ENCODE measurements at regions not wholly inside any gene's neighbourhood (a gene's known extent, or its start where the extent isn't known, plus 50 kb on each side); places are given as distances from the start of the nearest gene placed in this dataset.

- DNase-seq: no peak
- ATAC-seq: no peak
- no peak overlapping the region for H3K4me3 ChIP-seq
- no peaks in the 10 kb centered on the region for H3K4me1 ChIP-seq
- no peaks in the 10 kb centered on the region for H3K9me3 ChIP-seq
- TF ChIP-seq CTCF (IDR thresholded peaks at IDR 0.05): no peak
- no peak overlapping the region for H3K27ac ChIP-seq
- intact Hi-C loops (cut with DNase I): no loop called here
- no peaks in the 10 kb centered on the region for H3K36me3 ChIP-seq
- no peaks in the 10 kb centered on the region for H3K27me3 ChIP-seq
Measured at GRCh38 chr5:86008293-86008692, 609.4 kb upstream of the COX7C start.

GRCh38 chr5:86008704-86009103 lies 609.0 kb upstream of the COX7C start:
- no peaks in the 10 kb centered on the region for H3K36me3 ChIP-seq
- DNase-seq: no peak
- H3K4me3 ChIP-seq: no peak overlapping the region
- no peaks in the 10 kb centered on the region for H3K4me1 ChIP-seq
- no peak for ATAC-seq
- no peak for TF ChIP-seq CTCF (IDR thresholded peaks at IDR 0.05)
- no peaks in the 10 kb centered on the region for H3K27me3 ChIP-seq
- intact Hi-C loops (cut with DNase I): no loop called here
- no peaks in the 10 kb centered on the region for H3K9me3 ChIP-seq
- no peak overlapping the region for H3K27ac ChIP-seq

- intact Hi-C loops (cut with DNase I): no loop called here
Measured at GRCh38 chr5:86011937-86012336, 605.8 kb upstream of the COX7C start.

GRCh38 chr5:86029308-86029707 lies 588.4 kb upstream of the COX7C start:
- no peak for TF ChIP-seq CTCF (IDR thresholded peaks at IDR 0.05)
- H3K9me3 ChIP-seq: no peaks in the 10 kb centered on the region
- H3K4me3 ChIP-seq: no peak overlapping the region
- no peaks in the 10 kb centered on the region for H3K4me1 ChIP-seq
- ATAC-seq (no peak), DNase-seq (no peak)
- H3K27ac ChIP-seq: no peak overlapping the region
- no peaks in the 10 kb centered on the region for H3K36me3 ChIP-seq
- H3K27me3 ChIP-seq: no peaks in the 10 kb centered on the region
- intact Hi-C loops (cut with DNase I): no loop called here

More at GRCh38 chr5:86011937-86012336, 605.8 kb upstream of the COX7C start:
- no peaks in the 10 kb centered on the region for H3K4me1 ChIP-seq
- H3K4me3 ChIP-seq: no peak overlapping the region
- TF ChIP-seq CTCF (IDR thresholded peaks at IDR 0.05): no peak
- no peak overlapping the region for H3K27ac ChIP-seq
- DNase-seq (no peak), ATAC-seq (no peak)
- H3K9me3 ChIP-seq: no peaks in the 10 kb centered on the region
- H3K36me3 ChIP-seq: no peaks in the 10 kb centered on the region
- H3K27me3 ChIP-seq: no peaks in the 10 kb centered on the region

- Histone ChIP-seq H3K9me3 (no peaks in the 10 kb centered on the region), H3K27ac (no peak overlapping the region), H3K36me3 (no peaks in the 10 kb centered on the region), H3K4me3 (no peak overlapping the region), H3K4me1 (no peaks in the 10 kb centered on the region), H3K27me3 (no peaks in the 10 kb centered on the region)
- TF ChIP-seq CTCF (IDR thresholded peaks at IDR 0.05): no peak
- intact Hi-C loops (cut with DNase I): no loop called here
- DNase-seq (no peak), ATAC-seq (no peak)
Measured at GRCh38 chr5:86030753-86031152, 587.0 kb upstream of the COX7C start.

- no peak for DNase-seq
- TF ChIP-seq CTCF (IDR thresholded peaks at IDR 0.05): no peak
- intact Hi-C loops (cut with DNase I): no loop called here
- Histone ChIP-seq H3K27me3 (no peaks in the 10 kb centered on the region), H3K36me3 (no peaks in the 10 kb centered on the region), H3K4me3 (no peak overlapping the region), H3K27ac (no peak overlapping the region), H3K9me3 (no peaks in the 10 kb centered on the region), H3K4me1 (no peaks in the 10 kb centered on the region)
- ATAC-seq: no peak
Measured at GRCh38 chr5:86038566-86038965, 579.2 kb upstream of the COX7C start.
